RWPE1 (cell line): ENCODE measurements at regions not wholly inside any gene's neighbourhood (a gene's known extent, or its start where the extent isn't known, plus 50 kb on each side); places are given as distances from the start of the nearest gene placed in this dataset.

Source experiments
- CTCF ChIA-PET: fragments of 350-600 bp; sonication (Branson Sonifier 250); formaldehyde crosslinking; extraction: SDS; loops from one replicate; lab custom pipeline; 2021; lab: Yijun Ruan, JAX
- POLR2A ChIA-PET: fragments of 400-600 bp; formaldehyde crosslinking; extraction: SDS; loops from one replicate; lab custom pipeline; 2020; ENCODE audit warnings: antibody characterized with exemption; ENCODE audit not compliant: low non-redundant PET; lab: Yijun Ruan, JAX
- DNase-seq: peaks from one replicate; pipeline ENCODE4 v3.0.0; 2012; ENCODE audit warnings: low spot score
- H3K27ac ChIP-seq: fragments of 450-650 bp; 2 replicates; pipeline ENCODE4 v1.5.1; 2017
- CTCF ChIP-seq: fragments of 450-650 bp; conservative IDR thresholded peaks from 2 replicates; pipeline ENCODE4 v1.5.1; 2017; ENCODE audit warnings: low read depth, mild to moderate bottlenecking

- no peak for TF ChIP-seq CTCF
Measured at GRCh38 chr11:92410526-92410925, 185.9 kb downstream of the FAT3 start.

GRCh38 chr11:92411431-92411830 is 186.8 kb downstream of the FAT3 start:
- CTCF ChIA-PET = no interaction called here
- no peak for DNase-seq
- POLR2A ChIA-PET = no interaction called here
- no peak overlapping the region for H3K27ac ChIP-seq
- TF ChIP-seq CTCF = no peak

More at GRCh38 chr11:92410526-92410925, 185.9 kb downstream of the FAT3 start:
- no peak overlapping the region for H3K27ac ChIP-seq
- POLR2A ChIA-PET = no interaction called here
- DNase-seq = no peak
- CTCF ChIA-PET = interaction anchor here (0.7 kb wide), 1 partner anchor 8 kb away, joined by 3 read pairs; no protein-coding TSS in a partner anchor

GRCh38 chr11:92413757-92414513 is 189.3 kb downstream of the FAT3 start:
- CTCF ChIA-PET = interaction anchor here (0.7 kb wide), 1 partner anchor 296 kb away, joined by 3 read pairs; no protein-coding TSS in a partner anchor
- no peak for DNase-seq
- POLR2A ChIA-PET = no interaction called here
- no peak for TF ChIP-seq CTCF
- no peak overlapping the region for H3K27ac ChIP-seq

GRCh38 chr11:92416971-92417725 is 192.5 kb downstream of the FAT3 start:
- no peak for DNase-seq
- CTCF ChIA-PET = interaction anchor here (0.6 kb wide), 2 partner anchors 176 to 1286 kb away, joined by 3 to 4 read pairs; no protein-coding TSS in a partner anchor
- no peak for TF ChIP-seq CTCF
- no peak overlapping the region for H3K27ac ChIP-seq
- POLR2A ChIA-PET = no interaction called here

GRCh38 chr11:92423115-92424034 is 198.8 kb downstream of the FAT3 start:
- CTCF ChIA-PET = interaction anchor here (0.7 kb wide), 1 partner anchor 19 kb away, joined by 3 read pairs; no protein-coding TSS in a partner anchor
- POLR2A ChIA-PET = no interaction called here
- no peak for TF ChIP-seq CTCF

GRCh38 chr11:92424281-92424680 is 199.7 kb downstream of the FAT3 start:
- POLR2A ChIA-PET = no interaction called here
- TF ChIP-seq CTCF = no peak

More at GRCh38 chr11:92423115-92424034, 198.8 kb downstream of the FAT3 start:
- H3K27ac ChIP-seq = no peak overlapping the region
- no peak for DNase-seq

More at GRCh38 chr11:92424281-92424680, 199.7 kb downstream of the FAT3 start:
- no peak for DNase-seq
- CTCF ChIA-PET = interaction anchor here (0.7 kb wide), 1 partner anchor 19 kb away, joined by 3 read pairs; no protein-coding TSS in a partner anchor
- H3K27ac ChIP-seq = no peak overlapping the region
